ENCODE measurements at regions not wholly inside any gene's neighbourhood (a gene's known extent, or its start where the extent isn't known, plus 50 kb on each side); places are given as distances from the start of the nearest gene placed in this dataset.

DNA sequence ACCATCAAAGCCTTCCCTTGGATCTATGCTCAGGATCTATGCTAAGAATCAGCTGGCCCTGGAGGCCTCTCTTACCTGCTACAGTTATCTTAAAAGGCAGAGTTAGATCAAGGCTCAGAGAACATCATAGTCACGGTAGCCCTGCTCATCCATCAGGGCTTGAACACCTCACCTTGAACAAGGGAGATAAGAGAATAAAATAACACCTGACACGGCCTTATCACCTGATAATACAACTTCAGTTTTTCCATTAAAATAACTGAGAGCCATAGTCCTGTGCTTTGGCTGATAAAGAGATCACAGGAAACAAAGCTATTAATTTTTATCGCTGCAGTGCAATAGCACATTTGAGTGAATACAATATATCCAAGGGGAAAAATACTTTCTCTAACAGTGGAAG, 85.6 kb upstream of the LPP start:
- no peaks in the 10 kb centered on the region for H3K36me3 ChIP-seq (ENCODE audit: insufficient read depth, low read length)
- no peaks in the 10 kb centered on the region for H3K9me3 ChIP-seq (ENCODE audit: low read length)
- H3K4me3 ChIP-seq (ENCODE audit: low read depth in 1 of 2, low read length in 2 of 2), result no peak overlapping the region
- H3K27ac ChIP-seq (ENCODE audit: low read depth, low read length), result no peak overlapping the region
- no peak overlapping the region for H3K9ac ChIP-seq (ENCODE audit: low read length)
- no peaks in the 10 kb centered on the region for H3K27me3 ChIP-seq (ENCODE audit: control insufficient read depth in 1 of 2, insufficient read depth in 2 of 2, low read length in 2 of 2)
- H3K4me1 ChIP-seq (ENCODE audit: insufficient read depth, low read length), result peaks cover 4% of the 10 kb centered on the region

DNA sequence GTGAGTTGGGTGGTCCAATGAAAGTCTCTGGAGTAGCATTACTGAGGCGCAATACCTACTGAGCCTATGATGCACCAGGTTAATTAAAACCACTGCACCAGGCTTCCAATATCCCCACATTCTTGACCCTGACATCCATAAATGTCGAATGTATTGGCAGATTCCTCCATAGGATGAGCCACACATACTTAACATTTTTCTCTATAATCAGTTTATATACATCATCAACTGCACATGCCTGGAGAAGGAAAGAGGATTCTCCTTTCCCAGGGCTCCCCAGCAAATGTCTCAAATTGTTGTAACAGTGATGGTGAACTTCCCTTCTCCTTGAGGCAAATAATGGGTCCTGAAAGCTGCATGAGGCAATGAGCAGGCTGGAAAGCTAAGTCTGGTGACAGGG, 82.3 kb upstream of the LPP start:
- H3K9me3 ChIP-seq (ENCODE audit: low read length), result no peaks in the 10 kb centered on the region
- H3K36me3 ChIP-seq (ENCODE audit: insufficient read depth, low read length), result no peaks in the 10 kb centered on the region
- H3K27me3 ChIP-seq (ENCODE audit: control insufficient read depth in 1 of 2, insufficient read depth in 2 of 2, low read length in 2 of 2), result no peaks in the 10 kb centered on the region
- H3K9ac ChIP-seq (ENCODE audit: low read length), result no peak overlapping the region
- H3K27ac ChIP-seq (ENCODE audit: low read depth, low read length), result no peak overlapping the region
- H3K4me3 ChIP-seq (ENCODE audit: low read depth in 1 of 2, low read length in 2 of 2), result no peak overlapping the region
- no peaks in the 10 kb centered on the region for H3K4me1 ChIP-seq (ENCODE audit: insufficient read depth, low read length)

DNA sequence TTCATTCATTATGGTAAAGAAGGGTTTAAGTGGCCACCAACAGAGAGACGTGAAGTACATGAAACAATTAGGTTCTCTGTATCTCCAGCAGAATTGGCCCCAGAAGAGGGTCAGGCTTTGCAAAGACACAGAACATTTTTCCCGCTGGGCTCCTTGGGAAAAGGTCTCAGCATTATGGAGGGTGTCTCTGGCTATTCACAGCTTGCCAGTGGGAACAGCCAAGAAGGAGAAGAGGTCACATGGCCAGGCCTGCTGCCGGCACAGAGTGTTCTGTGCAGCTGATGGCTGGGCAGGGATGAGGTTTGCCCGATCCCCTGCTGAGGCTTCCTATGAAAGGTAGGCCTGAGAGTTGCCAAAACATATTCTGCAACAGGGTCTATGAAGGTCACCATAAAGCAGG, 77.8 kb upstream of the LPP start:
- H3K4me1 ChIP-seq (ENCODE audit: insufficient read depth, low read length), result no peaks in the 10 kb centered on the region
- no peak overlapping the region for H3K4me3 ChIP-seq (ENCODE audit: low read depth in 1 of 2, low read length in 2 of 2)
- no peaks in the 10 kb centered on the region for H3K27me3 ChIP-seq (ENCODE audit: control insufficient read depth in 1 of 2, insufficient read depth in 2 of 2, low read length in 2 of 2)
- H3K36me3 ChIP-seq (ENCODE audit: insufficient read depth, low read length), result no peaks in the 10 kb centered on the region
- no peak overlapping the region for H3K27ac ChIP-seq (ENCODE audit: low read depth, low read length)
- no peaks in the 10 kb centered on the region for H3K9me3 ChIP-seq (ENCODE audit: low read length)
- H3K9ac ChIP-seq (ENCODE audit: low read length), result no peak overlapping the region

DNA sequence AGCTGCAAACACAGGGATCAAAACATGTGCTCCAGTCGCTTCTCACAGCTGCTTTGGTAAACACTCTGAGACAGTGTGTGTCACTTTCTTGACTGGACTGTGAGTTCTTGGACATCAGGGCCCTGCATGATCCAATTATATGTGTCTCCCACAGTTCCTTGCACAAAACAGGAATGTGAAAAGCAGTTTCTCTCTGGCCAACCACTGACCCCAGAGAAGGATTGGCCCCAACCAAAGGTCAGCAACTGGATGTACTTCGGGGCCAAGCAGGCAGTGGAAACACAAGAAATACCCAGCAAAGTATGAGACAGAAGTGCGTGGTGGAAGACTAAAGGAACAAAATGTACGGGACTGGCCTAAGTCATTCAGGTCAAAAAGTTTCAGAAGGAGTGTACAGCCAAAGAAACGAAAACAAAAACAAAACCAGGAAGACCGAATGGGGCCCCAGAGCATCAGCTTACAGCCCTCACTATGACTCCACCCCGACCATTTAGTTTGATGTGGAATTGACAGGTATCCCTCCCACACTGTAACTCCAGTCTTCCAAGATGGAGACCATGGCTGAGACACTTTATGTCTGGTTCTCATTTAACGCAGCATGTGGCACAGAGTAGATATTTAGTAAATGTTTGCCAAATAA, 76.7 kb upstream of the LPP start:
- Histone ChIP-seq H3K4me3 (ENCODE audit: low read depth in 1 of 2, low read length in 2 of 2) (no peak overlapping the region), H3K9ac (ENCODE audit: low read length) (no peak overlapping the region), H3K36me3 (ENCODE audit: insufficient read depth, low read length) (no peaks in the 10 kb centered on the region), H3K27ac (ENCODE audit: low read depth, low read length) (no peak overlapping the region), H3K4me1 (ENCODE audit: insufficient read depth, low read length) (no peaks in the 10 kb centered on the region), H3K9me3 (ENCODE audit: low read length) (no peaks in the 10 kb centered on the region), H3K27me3 (ENCODE audit: control insufficient read depth in 1 of 2, insufficient read depth in 2 of 2, low read length in 2 of 2) (no peaks in the 10 kb centered on the region)

DNA sequence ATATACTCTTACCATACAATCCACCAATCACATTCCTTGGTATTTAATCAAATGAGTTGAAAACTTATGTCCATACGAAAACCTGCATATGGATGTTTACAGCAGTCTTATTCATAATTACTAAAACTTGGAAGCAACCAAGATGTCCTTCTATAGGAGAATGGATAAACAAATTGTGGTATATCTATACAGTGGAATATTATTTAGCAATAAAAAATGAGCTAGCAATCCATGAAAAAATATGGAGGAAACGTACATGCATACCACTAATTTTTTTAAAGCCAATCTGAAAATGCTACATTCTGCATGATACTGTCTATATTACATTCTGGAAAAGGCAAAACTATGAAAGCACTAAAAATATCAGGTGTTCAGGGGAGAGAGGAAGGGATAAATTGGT, 73.9 kb upstream of the LPP start:
- Histone ChIP-seq H3K27ac (ENCODE audit: low read depth, low read length) (no peak overlapping the region), H3K27me3 (ENCODE audit: control insufficient read depth in 1 of 2, insufficient read depth in 2 of 2, low read length in 2 of 2) (no peaks in the 10 kb centered on the region), H3K4me1 (ENCODE audit: insufficient read depth, low read length) (no peaks in the 10 kb centered on the region), H3K36me3 (ENCODE audit: insufficient read depth, low read length) (no peaks in the 10 kb centered on the region), H3K4me3 (ENCODE audit: low read depth in 1 of 2, low read length in 2 of 2) (no peak overlapping the region), H3K9ac (ENCODE audit: low read length) (no peak overlapping the region), H3K9me3 (ENCODE audit: low read length) (no peaks in the 10 kb centered on the region)

DNA sequence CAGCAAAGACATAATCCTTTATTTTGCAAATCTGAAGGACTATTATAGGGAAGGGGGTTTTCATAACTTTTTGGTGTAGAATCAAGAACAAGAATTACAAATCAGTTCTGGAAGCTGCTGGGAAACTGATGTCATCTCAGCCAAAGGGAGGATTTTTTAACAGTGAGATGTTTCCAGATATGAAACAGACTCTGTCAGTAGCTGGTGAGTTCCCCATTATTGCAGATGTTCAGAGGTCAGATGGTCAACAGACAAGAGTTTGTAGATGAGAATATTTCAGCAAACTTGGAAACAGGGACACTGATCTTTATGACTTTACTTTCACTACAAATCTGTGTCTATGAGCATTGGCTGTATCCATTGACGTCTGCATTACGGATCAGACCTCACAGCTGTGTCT, 71.9 kb upstream of the LPP start:
- Histone ChIP-seq H3K27ac (ENCODE audit: low read depth, low read length) (no peak overlapping the region), H3K27me3 (ENCODE audit: control insufficient read depth in 1 of 2, insufficient read depth in 2 of 2, low read length in 2 of 2) (no peaks in the 10 kb centered on the region), H3K9me3 (ENCODE audit: low read length) (no peaks in the 10 kb centered on the region), H3K4me1 (ENCODE audit: insufficient read depth, low read length) (no peaks in the 10 kb centered on the region), H3K4me3 (ENCODE audit: low read depth in 1 of 2, low read length in 2 of 2) (no peak overlapping the region), H3K36me3 (ENCODE audit: insufficient read depth, low read length) (no peaks in the 10 kb centered on the region), H3K9ac (ENCODE audit: low read length) (no peak overlapping the region)

DNA sequence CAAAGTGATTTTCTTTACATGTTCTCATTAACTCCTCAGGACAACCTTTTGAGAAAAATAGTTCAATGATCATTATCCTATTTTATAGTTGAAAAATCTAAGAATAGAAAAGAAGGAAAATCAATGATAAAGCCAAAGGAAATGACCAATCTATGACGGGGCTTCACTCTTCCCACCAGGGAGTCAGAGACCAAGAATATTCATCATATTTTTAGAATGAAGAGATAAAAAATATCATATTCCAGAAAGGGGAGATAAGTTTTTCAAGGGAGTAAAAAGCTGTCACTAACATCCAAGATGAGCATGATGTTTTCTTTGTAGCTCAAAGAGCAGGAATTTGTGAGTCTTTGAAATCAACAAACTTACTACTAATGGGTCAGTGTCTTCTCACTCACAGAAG, 71.5 kb upstream of the LPP start:
- no peaks in the 10 kb centered on the region for H3K9me3 ChIP-seq (ENCODE audit: low read length)
- no peaks in the 10 kb centered on the region for H3K4me1 ChIP-seq (ENCODE audit: insufficient read depth, low read length)
- H3K4me3 ChIP-seq (ENCODE audit: low read depth in 1 of 2, low read length in 2 of 2), result no peak overlapping the region
- H3K27ac ChIP-seq (ENCODE audit: low read depth, low read length), result no peak overlapping the region
- no peaks in the 10 kb centered on the region for H3K36me3 ChIP-seq (ENCODE audit: insufficient read depth, low read length)
- no peak overlapping the region for H3K9ac ChIP-seq (ENCODE audit: low read length)
- H3K27me3 ChIP-seq (ENCODE audit: control insufficient read depth in 1 of 2, insufficient read depth in 2 of 2, low read length in 2 of 2), result no peaks in the 10 kb centered on the region

DNA sequence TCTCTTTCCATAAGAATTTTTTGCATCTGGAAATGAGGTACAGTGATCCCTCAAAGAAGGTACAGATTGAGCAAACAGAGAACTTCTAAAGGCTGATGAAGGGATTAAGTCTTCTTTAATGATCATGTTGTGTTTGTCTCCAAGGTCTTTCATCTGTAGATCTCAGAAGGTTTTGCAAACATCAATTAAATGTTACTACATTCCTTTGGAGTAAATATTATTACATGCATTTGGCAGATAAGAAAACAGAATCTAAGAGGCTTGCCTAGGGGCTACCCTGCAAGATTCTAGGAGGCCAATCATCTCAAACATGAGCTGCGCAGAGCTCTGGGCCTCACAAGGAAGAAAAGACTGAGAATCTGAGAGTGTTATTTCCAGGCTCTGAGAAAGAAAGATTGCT, 70.9 kb upstream of the LPP start:
- no peaks in the 10 kb centered on the region for H3K27me3 ChIP-seq (ENCODE audit: control insufficient read depth in 1 of 2, insufficient read depth in 2 of 2, low read length in 2 of 2)
- H3K9ac ChIP-seq (ENCODE audit: low read length), result no peak overlapping the region
- H3K27ac ChIP-seq (ENCODE audit: low read depth, low read length), result no peak overlapping the region
- no peaks in the 10 kb centered on the region for H3K36me3 ChIP-seq (ENCODE audit: insufficient read depth, low read length)
- H3K4me3 ChIP-seq (ENCODE audit: low read depth in 1 of 2, low read length in 2 of 2), result no peak overlapping the region
- H3K9me3 ChIP-seq (ENCODE audit: low read length), result no peaks in the 10 kb centered on the region
- H3K4me1 ChIP-seq (ENCODE audit: insufficient read depth, low read length), result no peaks in the 10 kb centered on the region

DNA sequence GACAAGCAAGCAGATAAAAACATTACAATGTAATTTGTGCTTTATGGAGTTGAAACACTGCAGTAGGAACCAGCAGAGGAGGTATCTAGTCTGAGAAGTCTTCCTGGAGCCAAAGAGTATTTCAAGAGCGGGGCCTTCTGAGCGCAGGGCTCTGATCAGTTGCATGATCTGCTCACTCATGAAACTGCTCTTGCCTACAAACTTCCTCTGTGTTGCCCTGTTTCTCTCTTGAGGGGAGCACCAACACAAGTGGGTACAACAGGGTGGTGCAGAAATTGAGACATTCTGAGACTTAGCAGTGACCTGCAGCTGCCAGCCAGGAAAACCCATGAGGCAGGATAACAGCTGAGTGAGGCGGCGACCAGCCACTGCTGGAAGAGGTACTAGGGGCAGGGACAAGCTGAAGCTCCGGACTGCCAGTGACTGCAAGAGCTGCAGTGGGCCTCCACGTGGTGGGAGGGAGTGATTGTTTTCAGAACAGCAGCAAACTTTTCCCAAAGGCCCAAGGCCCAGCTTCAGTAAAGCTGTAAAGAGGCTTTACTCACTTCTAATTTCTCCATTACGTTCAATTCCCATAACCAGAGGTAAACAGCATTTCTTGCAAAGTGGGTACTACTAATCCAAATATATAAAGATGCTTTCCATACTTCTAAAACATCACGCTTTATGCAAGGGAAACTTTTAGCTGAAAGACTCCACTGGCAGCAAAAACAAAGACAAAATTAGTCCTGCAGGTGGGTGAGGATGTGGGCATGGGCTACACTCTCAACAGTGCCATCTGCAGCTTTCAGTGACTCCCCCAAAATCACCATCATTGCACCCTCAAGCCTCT, 69.0 kb upstream of the LPP start:
- Histone ChIP-seq H3K27me3 (ENCODE audit: control insufficient read depth in 1 of 2, insufficient read depth in 2 of 2, low read length in 2 of 2) (no peaks in the 10 kb centered on the region), H3K27ac (ENCODE audit: low read depth, low read length) (no peak overlapping the region), H3K9me3 (ENCODE audit: low read length) (no peaks in the 10 kb centered on the region)

DNA sequence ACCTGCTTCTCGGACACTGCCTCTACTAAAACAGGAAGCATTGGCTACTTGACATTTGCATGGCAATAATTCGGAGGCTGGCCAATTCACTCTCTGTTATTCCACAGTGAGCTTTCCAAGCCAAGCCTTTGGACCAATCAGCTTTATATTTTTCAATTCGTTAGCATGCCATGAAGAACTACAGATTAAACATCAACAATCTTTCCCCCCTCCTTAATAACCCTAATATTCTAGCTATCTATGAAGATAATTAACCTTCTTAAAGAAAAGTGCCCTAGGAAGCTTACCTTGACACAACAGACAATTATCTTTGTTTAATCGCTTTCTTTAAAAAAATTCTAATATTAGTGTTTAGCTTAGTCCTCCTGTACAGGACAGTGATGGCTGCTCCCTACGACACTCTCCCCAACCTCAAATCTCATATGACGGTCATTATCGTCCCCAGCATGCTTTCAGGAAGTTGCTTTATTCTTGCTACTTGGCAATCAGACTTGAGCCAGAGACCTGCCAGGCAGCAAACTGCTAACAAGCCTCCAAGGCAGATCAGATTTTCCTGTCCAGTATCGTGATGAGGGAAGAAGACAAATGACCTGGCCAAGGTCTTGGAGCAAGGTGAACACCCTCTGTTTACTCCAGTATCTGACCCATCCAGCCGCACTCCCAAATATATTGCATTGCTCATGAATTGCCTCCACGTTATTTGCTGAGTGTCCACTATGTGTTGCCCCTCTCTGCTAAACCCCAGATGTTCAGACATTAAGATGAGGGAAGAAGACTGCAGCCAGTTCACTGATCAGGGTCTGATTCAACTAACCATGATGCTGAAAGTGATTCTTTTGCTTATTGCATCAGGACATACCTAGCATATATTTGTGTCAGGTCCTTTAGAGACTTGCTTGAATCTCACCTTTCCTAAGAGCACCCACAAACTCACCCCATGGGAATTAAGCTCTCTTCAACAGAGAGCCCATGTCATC, 68.1 kb upstream of the LPP start:
- no peak overlapping the region for H3K27ac ChIP-seq (ENCODE audit: low read depth, low read length)
- no peak overlapping the region for H3K9ac ChIP-seq (ENCODE audit: low read length)
- no peaks in the 10 kb centered on the region for H3K36me3 ChIP-seq (ENCODE audit: insufficient read depth, low read length)
- H3K27me3 ChIP-seq (ENCODE audit: control insufficient read depth in 1 of 2, insufficient read depth in 2 of 2, low read length in 2 of 2), result no peaks in the 10 kb centered on the region
- no peaks in the 10 kb centered on the region for H3K4me1 ChIP-seq (ENCODE audit: insufficient read depth, low read length)
- H3K9me3 ChIP-seq (ENCODE audit: low read length), result no peaks in the 10 kb centered on the region
- H3K4me3 ChIP-seq (ENCODE audit: low read depth in 1 of 2, low read length in 2 of 2), result no peak overlapping the region

More for the DNA sequence above, 69.0 kb upstream of the LPP start:
- no peaks in the 10 kb centered on the region for H3K36me3 ChIP-seq (ENCODE audit: insufficient read depth, low read length)
- H3K9ac ChIP-seq (ENCODE audit: low read length), result no peak overlapping the region
- no peak overlapping the region for H3K4me3 ChIP-seq (ENCODE audit: low read depth in 1 of 2, low read length in 2 of 2)
- no peaks in the 10 kb centered on the region for H3K4me1 ChIP-seq (ENCODE audit: insufficient read depth, low read length)

DNA sequence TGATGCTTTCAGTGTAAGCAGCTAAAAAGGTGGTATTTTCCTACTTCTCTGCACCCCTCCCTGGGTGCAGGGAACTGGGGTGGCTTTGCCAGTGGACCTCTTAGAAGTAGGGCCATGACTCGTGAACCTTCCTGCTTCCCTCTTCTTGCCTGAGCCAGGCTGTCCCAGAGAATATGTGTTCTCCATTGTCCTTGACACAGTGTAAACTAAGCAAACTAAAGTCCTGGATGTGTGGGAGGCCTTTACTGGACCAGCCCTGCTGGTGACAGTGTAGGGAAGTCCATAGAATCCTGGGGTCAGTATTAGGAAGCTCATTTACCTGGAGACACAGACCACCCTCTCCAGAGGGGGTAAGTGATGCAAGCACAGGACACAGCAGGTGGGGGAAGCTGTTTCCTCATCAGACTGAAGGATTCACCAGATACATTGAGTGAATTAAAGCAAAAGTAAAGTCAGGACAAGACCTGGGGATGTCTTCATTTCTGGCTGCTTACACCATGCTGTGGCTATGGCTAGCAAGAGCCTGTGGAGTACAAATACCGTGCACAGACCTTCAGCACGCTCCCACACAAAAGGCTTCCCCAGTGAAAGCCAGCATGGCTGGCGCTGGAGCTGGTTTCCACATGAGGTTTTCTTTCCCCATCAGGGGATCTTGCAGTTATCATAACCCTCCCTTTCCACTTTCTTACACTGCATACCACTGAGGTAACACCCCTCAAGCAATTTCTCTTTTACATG, 64.8 kb upstream of the LPP start:
- Histone ChIP-seq H3K27me3 (ENCODE audit: control insufficient read depth in 1 of 2, insufficient read depth in 2 of 2, low read length in 2 of 2) (no peaks in the 10 kb centered on the region), H3K27ac (ENCODE audit: low read depth, low read length) (no peak overlapping the region), H3K9me3 (ENCODE audit: low read length) (no peaks in the 10 kb centered on the region), H3K9ac (ENCODE audit: low read length) (no peak overlapping the region), H3K4me3 (ENCODE audit: low read depth in 1 of 2, low read length in 2 of 2) (no peak overlapping the region), H3K4me1 (ENCODE audit: insufficient read depth, low read length) (no peaks in the 10 kb centered on the region), H3K36me3 (ENCODE audit: insufficient read depth, low read length) (no peaks in the 10 kb centered on the region)
